ENCODE measurements at regions not wholly inside any gene's neighbourhood (a gene's known extent, or its start where the extent isn't known, plus 50 kb on each side); places are given as distances from the start of the nearest gene placed in this dataset.
"Not testable (repeated sequence)": the region's sequence is repeated elsewhere in the genome, so short reads cannot be mapped to it uniquely, and the experiment has no call there.

DNA sequence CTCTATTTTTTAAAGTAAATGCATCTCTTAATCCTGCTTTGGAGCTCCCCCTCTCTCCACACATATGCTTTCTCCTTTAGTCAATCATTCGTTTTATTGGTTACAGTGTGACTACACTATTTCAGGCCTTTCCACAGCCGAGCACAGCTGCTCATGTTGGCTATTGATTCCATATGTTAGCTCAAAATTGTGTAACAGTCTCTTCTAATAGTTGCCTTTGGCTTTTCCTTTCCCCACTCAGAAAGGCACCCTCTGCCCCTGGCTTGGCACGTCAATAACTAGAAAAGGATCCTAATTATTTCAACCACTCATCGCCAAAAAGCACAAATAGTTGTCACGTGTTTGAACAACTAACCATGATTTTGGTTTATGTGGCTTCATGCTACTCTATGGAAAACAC, 410.3 kb upstream of the SLC35B3 start:
- DNase-seq (ENCODE audit: low spot score): no peak

DNA sequence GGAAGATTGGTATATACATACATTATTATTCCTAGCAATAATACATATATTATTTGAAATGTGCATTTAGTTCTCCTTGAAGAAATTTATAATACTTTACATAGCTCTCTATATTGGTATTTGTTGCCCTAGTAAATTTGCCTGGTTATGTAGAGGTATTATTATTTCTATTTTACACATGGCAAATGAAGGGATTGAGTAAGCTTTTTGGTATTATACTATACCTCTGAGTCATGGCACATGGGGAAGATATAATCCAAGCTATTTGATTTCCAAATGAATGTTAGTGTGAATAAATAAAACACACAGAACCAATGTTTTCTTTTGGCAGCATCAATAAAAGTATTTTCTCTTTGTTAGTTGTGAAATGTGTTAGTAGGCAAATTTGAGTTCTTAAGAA, 409.6 kb upstream of the SLC35B3 start:
- DNase-seq (ENCODE audit: low spot score): no peak

DNA sequence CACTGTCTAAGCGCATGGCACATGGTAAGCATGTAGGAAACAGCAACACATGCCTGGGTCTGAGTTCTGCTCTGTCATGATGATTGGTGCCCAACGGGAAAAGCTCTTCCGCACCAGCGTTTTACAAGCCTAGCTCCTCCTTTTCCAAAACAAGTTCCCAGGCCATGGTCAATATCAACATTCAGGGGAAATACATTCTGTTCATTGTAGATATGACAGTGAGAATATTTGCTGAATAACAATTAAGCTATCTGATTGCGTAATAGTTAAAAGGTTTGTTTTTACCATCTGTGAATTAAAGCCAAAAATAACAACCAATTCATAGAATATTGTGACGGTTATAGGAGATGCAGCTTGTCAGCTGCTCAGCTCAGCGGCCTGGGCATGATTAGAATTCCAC, 404.3 kb upstream of the SLC35B3 start:
- no peak for DNase-seq (ENCODE audit: low spot score)

DNA sequence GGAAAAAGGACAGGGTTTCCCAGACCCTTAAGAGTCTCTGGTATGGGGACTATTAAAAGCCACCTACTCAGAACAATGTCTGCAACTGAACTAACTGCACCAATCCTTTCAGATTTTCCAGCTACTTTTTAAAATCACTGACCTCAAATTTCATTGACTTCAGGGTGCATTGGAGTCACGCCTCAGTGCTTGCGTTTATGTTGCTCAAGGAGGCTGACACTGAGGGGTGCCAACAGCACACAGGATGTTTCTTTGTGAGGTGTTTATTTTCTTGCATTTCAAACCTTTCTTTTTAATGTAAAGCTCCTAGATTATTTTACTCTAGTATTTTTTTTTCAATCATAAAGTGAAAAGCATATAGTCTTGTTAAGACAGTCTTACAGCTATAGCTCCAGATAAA, 402.0 kb upstream of the SLC35B3 start:
- DNase-seq (ENCODE audit: low spot score): no peak

DNA sequence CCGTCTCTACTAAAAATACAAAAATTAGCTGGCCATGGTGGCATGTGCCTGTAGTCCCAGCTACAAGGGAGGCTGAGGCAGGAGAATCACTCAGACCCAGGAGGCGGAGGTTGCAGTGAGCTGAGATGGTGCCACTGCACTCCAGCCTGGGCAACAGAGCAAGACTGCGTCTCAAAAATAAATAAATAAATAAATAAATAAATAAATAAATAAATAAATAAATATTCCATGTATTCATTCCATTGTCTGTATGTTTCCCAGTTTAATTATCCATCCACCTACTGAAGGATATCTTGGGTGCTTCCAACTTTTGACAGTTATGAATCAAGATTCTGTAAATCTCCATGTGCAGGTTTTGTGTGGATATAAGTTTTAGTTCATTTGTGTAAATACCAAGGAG, 397.4 kb upstream of the SLC35B3 start:
- DNase-seq (ENCODE audit: low spot score): not testable (repeated sequence)

DNA sequence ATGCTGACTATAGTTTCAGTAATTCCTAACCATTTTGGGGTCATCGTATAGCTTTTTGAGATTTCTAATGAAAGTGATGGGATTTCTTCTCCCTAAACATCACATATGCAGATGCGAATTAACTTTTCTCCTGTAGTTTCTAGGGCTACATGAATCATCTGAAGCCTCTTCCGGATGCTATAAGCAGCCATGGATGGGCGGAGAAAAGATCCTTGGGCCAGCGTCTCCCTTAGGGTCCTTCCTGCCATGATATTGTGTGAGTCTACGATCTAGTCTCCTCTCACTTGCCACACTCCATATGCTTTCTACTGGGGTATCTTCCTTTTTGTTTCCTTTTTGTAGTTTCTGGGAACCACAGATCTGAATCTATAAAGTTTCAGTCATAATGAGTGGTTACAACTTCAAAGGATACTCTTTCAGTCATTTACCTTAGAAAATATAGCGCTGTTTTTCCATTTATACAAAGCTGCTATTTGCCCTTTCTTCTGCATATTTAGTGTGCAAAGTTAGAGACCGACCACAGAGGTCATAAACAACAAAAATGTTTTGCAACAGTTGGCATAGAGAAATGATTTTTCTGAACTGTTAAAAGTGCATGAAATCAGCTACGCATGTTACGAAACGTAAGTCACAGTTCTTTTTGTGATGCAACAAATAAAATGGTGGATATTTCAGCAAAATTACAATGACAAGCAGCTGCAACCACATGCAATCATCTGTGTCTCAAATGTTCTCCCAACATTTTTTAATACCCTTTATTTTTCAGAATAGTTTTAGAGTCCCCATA, 396.2 kb upstream of the SLC35B3 start:
- DNase-seq (ENCODE audit: low spot score): no peak

DNA sequence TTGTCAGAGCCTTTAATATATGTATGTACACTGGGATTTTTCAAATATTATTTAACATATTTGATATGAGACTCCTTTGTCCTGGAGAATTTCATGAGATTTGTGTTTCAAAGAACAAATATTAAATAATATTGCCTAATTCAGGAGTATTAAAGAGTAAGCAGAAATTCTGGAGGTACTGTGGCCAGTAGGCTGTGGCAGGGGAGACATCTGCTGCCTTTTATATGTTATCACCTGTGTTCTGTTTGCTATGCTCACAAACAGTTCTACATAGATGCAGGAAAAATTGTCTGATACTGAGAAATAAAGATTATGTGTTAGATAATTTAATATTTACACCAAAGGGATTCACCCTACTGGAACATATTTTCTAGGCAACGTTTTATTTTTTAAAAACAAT, 395.4 kb upstream of the SLC35B3 start:
- DNase-seq (ENCODE audit: low spot score): no peak

DNA sequence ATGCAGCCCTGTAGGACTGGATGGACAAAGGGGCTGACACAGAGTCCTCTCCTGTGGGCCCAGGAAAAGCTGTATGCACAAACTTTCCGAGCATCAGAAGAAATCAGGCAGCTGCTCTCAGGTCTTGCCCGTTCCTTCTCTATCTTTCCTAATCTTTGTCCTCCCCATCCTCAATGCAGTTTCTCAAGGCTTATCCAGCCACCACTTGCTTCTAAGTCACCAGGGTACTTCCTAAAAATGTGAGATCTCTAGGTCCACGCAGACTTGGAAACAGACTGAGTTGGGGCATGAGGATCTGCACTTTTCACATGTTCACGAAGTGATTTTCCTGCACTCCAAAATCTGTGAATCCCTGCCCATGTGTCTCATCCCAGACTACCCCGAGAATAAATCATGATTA, 394.5 kb upstream of the SLC35B3 start:
- DNase-seq (ENCODE audit: low spot score): no peak

DNA sequence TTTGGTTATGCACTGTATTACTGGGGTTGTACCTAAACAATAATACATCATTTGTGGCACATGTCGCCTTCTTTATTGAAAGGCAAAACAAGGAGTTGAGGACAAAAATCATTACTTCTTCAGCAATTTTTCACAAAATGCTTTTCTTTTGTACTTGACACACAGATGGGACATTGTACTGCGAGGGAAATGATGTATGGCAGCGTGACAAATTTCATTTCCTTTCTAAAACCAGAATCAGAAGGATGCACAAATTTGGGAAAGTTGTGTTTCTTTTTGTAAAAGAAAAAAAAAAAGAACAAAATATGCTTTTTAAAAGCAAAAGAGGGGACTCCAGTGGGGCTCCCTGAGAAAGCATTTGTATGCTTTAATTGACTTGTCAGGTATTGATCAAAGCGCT, 394.0 kb upstream of the SLC35B3 start:
- no peak for DNase-seq (ENCODE audit: low spot score)

DNA sequence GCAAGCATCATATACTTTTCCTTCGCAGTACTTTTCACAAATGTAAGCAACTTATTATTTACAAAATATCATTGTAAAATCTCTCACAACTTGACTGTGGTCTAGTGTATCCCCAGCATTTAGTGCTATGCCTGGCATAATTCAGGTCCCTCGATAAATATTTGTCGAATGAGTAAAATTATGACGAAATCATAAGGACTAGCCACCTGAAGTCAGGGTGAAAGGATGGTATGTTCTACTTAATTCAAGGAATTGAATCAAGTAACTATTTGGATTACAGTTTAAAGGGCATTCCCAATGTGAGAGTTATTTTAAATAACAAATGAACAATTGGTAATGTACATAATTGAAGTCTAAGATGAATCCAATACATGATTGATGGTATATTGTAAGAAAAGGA, 393.0 kb upstream of the SLC35B3 start:
- no peak for DNase-seq (ENCODE audit: low spot score)

DNA sequence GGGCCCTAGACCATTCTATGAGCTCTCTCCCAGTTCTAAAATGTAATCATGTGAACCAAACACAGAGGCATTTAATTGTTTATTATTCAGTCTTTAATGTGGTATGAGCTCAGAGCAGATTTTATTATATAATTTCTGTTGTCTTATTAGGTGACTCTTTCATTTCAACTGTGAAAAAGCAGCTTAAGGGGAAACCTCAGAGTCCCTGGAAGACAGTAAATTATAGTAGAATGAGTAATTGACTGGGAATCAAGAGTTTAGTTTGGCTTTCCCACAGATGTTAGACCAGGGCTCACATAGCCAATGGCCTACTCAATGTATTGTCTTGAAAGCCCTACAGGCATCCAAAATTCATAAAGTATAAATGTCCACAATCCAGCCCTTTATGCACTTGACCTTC, 390.4 kb upstream of the SLC35B3 start:
- no peak for DNase-seq (ENCODE audit: low spot score)

DNA sequence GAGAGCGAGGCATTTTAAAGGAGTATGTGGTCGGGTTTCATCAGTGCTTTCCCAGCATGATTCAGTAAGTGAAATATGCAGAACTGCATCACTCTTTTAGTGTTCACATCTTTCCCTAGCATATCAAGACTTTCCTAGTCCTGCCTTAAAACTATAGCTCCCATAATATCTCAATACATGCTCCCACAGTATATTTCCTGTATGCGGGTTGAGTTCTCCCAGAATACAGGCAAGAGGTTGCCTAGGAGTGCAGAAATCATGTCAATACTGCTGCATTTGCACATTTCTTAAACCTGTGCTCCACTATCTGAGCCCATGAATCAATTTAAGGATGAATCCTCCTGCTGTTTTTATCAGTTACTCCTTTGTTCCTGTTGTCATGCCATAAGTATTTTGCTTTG, 386.6 kb upstream of the SLC35B3 start:
- DNase-seq (ENCODE audit: low spot score): no peak

DNA sequence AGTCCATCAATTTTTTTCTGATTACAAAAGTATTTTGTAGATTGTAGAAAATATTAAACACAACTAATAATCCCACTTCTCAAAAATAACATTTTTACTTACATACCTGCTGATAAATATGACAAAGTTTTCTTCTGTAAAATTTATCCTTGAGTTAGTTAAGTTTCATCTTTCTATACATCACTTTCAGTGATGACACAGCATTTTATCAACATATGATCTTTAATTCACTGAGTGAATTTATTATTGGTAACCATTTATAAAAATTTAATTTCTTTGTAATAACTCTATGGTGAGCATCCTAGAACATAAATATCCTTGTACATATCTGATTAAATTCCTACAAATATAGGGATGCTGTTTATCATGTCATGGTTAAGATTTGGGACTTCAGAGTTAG, 385.0 kb upstream of the SLC35B3 start:
- no peak for DNase-seq (ENCODE audit: low spot score)

DNA sequence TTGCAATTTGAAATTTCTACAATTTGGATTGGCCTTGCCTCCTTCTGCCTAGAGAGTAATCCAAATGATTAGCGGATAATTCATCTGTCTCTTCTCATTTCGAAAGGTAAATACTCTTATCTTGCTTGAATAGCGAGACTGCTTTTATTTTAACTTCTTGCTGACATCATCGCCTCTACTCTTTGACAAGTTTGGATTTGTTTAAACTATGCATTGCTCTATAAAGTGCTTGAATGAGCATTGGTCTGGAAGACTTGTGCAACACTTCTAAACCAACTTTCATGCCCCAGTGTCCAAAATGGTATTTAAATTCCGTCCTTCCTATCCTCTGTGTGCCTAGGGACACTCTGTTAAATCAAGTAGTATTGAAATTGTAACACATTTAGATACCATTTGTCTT, 384.1 kb upstream of the SLC35B3 start:
- no peak for DNase-seq (ENCODE audit: low spot score)

DNA sequence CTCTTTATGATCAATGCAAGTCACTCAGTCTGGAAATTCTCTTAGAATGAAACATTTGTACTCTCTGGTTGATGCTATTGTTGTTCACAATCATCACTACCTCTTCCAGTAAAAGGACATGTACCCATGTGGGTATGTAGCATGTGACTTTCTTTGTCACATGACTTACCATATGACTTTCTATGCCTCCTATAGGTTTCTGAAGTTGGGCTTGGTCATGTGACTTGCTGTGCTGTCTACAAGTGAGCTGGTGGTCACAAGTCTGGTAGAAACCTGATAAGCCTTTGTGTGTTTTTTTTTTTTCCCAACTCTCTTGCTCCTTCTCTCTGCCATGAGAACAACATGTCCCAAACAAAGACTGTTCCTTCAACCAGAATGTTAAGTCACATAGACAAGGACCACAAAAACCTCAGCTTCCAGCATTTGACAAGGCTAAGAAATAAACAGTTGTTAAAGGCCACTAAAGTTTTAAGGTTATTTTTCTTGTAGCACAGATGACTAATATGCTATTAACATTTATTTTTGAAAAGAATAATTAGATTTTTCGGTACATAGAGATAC, 379.2 kb upstream of the SLC35B3 start:
- DNase-seq (ENCODE audit: low spot score): no peak

DNA sequence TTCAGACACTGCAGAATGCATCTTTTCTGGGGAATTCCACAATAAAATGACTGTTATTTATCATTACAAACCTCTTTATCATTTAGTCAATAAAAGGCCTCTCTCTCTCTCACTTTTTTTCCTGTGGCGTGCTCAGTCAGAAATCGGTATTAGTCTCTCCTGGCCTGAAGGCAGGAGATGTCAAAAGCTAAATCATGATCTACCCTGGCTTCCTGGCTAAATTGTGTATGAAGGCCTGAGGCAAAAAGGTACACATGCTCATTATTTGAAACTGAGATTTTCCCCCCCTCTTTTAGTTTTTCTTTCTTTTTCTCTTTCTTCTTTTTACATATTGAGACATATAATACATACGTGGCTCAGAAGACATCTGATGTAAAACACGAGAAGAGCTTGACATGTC, 375.0 kb upstream of the SLC35B3 start:
- no peak for DNase-seq (ENCODE audit: low spot score)

DNA sequence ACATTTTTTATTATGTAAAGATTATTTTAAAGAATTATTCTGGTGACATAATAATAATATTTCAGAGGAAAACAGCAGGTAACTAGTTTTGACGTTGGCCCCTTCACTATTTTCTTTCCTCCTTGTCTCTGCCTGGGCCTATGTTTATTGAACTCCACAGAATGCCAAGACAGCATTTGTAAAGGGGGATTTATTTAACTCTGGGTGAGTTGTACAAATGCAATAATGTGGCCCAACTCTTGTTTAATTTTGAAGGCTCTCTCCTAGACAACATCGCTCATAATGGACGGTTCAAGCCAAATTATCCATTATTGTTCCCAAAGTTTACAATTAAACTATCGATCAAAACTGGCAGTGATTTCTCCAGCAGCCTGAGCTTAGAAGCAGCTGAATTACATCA, 374.3 kb upstream of the SLC35B3 start:
- no peak for DNase-seq (ENCODE audit: low spot score)

DNA sequence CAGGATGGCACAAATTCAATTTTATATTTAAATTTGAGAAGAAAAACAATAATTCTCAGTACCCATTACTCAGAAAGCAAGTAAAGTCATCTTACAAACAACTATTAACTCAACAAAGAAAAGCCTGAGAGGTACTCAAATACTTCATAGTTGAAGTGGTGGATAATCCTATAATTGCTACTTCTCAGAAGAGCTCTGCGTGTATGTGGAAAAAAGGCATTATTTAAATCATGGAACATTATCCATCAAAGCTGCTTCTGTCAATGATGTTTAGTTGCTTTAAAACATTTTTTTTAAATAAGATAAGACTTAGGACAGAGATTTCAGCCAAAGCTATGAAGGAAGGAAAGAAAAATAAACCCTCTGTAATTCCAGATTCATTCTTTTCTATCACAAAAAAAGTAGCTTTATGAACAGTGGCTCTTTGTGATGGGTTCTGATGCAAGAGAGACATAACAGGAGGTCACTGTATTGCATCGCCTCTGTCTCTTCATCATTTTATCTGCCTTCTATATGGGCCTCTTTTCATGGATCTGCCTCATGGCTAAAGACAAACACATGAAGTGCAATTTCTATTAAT, 367.9 kb upstream of the SLC35B3 start:
- DNase-seq (ENCODE audit: low spot score): no peak

DNA sequence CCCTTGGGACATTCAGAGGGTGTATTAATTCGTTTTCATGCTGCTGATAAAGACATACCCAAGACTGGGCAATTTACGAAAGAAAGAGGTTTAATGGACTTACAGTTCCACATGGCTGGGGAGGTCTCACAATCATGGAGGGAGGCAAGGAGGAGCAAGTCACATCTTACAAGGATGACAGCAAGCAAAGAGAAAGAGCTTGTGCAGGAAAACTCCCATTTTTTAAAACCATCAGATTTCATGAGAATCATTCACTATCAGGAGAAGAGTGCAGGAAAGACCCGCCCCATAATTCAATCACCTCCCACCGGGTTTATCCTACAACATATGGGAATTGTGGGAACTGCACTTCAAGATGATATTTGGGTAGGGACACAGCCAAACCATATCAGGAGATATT, 367.1 kb upstream of the SLC35B3 start:
- DNase-seq (ENCODE audit: low spot score): not testable (repeated sequence)

DNA sequence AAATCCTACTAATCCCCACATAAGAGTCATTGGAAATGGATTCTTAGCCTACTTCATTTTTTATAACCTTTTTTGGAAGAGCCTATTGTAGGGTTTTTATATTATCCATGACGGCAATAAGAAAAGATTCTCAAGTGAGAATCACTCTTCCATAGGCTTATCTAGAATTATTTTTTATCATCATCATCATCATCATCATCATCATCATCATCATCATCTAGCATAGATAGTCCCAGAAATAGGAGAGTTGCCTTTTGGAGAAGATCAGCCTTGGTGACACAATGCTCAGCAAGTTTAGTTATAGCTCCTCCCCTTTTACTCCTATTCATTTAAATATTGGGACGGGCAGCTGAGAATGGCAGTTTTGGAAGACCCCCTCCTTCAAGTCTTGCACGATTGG, 359.1 kb upstream of the SLC35B3 start:
- DNase-seq (ENCODE audit: low spot score): no peak

DNA sequence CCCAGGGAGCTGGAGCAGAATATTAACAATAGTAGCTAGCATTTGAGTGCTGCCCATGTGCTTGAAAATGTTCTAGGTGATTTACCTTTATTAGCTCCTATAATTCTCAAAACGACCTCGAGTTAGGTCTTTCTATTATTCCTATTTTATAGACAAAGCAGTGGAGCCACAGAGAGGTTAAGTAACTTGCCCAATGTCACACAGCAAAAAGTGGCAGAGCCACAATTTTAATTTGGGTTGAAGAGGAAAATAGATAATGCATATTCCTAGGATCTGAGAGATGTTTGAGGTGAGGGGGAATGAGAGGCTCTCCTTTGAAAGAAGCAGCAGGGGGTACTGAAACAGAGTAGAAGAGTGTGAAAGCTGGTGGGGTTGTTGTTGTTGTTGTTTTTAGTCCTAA, 354.5 kb upstream of the SLC35B3 start:
- no peak for DNase-seq (ENCODE audit: low spot score)

DNA sequence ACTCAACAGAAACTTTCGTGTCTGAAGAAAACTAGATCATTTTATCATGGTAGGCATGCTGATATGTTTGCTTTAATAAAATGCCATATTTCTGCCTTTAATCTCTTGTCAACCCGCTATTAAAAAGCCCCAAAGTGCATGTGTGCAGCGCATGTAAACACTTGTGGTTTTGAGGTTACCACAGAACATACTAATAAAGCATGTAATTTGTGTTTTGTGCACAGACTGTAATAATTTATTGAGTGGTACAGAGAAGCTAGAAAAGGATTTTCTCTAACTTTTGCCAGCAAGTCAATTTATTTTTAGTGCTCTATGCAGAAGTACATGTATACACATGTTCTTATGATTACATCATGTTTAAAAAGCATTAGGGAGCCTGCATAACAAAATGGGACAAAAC, 349.9 kb upstream of the SLC35B3 start:
- DNase-seq (ENCODE audit: low spot score): no peak

DNA sequence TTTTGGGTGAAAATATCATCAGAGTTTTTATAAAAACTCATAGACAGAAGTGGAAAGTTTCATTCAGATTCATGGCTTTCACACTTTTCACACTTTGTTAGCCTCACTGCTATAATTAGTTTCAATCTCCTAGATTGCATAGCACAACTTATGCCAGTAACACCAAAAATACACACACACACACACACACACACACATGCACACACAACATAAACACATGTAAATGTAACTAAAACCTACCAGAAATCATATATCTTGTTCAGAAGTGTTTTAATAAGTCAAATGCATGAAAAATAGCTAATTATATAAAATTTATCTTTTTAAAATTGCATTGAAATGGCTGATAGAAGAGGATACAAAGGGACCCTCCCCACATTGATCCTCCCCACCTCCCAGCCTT, 347.8 kb upstream of the SLC35B3 start:
- no peak for DNase-seq (ENCODE audit: low spot score)
